ENCODE measurements at regions not wholly inside any gene's neighbourhood (a gene's known extent, or its start where the extent isn't known, plus 50 kb on each side); places are given as distances from the start of the nearest gene placed in this dataset.

- no peak for TF ChIP-seq CTCF (IDR thresholded peaks at IDR 0.05)
- no peak for TF ChIP-seq POLR2A (IDR thresholded peaks at IDR 0.05)
Measured at GRCh38 chr1:183733715-183734114, 71.2 kb upstream of the RGL1 start.

Measured in thyroid gland (tissue), 4 donors.